Psoas muscle (tissue), 7 donors: ENCODE measurements at regions not wholly inside any gene's neighbourhood (a gene's known extent, or its start where the extent isn't known, plus 50 kb on each side); places are given as distances from the start of the nearest gene placed in this dataset.

ENCODE experiments used
- ATAC-seq, 4 donors: fragments of 200-7000 bp; cut with Tn5 transposase; one replicate each; pipeline ENCODE4 v1.9.1; 2020; ENCODE audit warnings: moderate library complexity in 3 of 4, mild to moderate bottlenecking in 2 of 4
- DNase-seq, 2 donors: peaks; one replicate each; pipeline ENCODE4 v3.0.0-alpha.2; 2020
- H3K27ac ChIP-seq: fragments of 200-600 bp; one replicate; pipeline ENCODE4 v1.8.0; 2022
- H3K27me3 ChIP-seq, 3 donors: fragments of 200-600 bp in 1 of 3; one replicate each; pipeline versions ENCODE4 v1.6.1 to v1.8.0; 2013 to 2022; ENCODE audit warnings: low read length in 2 of 3, mild to moderate bottlenecking in 2 of 3, moderate library complexity in 1 of 3; ENCODE audit not compliant: insufficient read depth in 3 of 3
- H3K36me3 ChIP-seq, 2 donors: fragments of 200-600 bp in 1 of 2; one replicate each; pipeline versions ENCODE4 v1.6.1 to v1.8.0; 2013 to 2022; ENCODE audit warnings: low read depth in 1 of 2, mild to moderate bottlenecking in 1 of 2, moderate library complexity in 1 of 2; ENCODE audit not compliant: insufficient read depth in 1 of 2
- H3K4me1 ChIP-seq: fragments of 200-600 bp; one replicate; pipeline ENCODE4 v1.8.0; 2022
- H3K4me3 ChIP-seq: fragments of 200-600 bp; one replicate; pipeline ENCODE4 v1.8.0; 2022; ENCODE audit warnings: mild to moderate bottlenecking
- H3K9me3 ChIP-seq: fragments of 200-600 bp; one replicate; pipeline ENCODE4 v1.8.0; 2022
- CTCF ChIP-seq: fragments of 200-600 bp; IDR thresholded peaks from one replicate; pipeline ENCODE4 v1.8.0; 2022; ENCODE audit warnings: antibody characterized with exemption
- WGBS, 3 donors: extraction: QIAGEN DNeasy Blood & Tissue Kit; methylation state at CpG; one replicate each; pipeline versions ENCODE4 v1.1.6 to v1.1.7; 2013; 5-methylcytosine and 5-hydroxymethylcytosine counted together
- intact Hi-C, 2 donors: fragments of 100-400 bp; cut with DNase I; formaldehyde crosslinking; loops; one replicate each; pipeline versions ENCODE4 v1.11.0 to v1.14.2; 2022
- donor health status: healthy with polysubstance abuse.
- donor health status: DM: no; HTN: no; CAD: no; lungs with moderate emphysema.
- donor health status: Bipolar disorder and iron deficiency.
- donor health status: healthy.
- donor health status: DM: yes; HTN: yes; CAD: no.
- donor health status: DM: no; HTN: no; CAD: no.
- donor health status: DM: yes; HTN: yes; CAD: no.

DNA sequence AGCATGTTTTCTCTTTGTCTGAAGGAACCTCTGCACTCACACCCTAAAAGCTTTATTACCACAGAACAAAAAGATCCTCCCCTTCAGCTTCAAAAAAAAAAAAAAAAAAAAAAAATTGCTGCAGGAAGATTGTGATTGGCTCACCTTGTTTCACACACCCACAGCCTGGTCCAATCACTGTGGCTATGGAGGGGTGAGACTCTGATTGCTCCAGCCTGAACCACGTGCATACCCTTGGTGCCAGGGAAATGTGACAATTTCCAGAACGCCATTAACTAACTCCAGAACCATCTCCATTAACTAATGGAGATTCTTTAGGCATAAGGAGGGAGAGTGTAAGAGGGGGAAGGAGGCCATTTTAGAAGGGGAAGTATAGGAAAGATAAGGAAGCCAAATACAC lies 106.5 kb upstream of the CRBN start:
- ATAC-seq (no peak), DNase-seq (no peak)
- Histone ChIP-seq H3K27ac (no peak overlapping the region), H3K4me3 (no peak overlapping the region), H3K4me1 (no peaks in the 10 kb centered on the region), H3K36me3 (no peaks in the 10 kb centered on the region), H3K27me3 (no peaks in the 10 kb centered on the region), H3K9me3 (no peaks in the 10 kb centered on the region)
- intact Hi-C loops = no loop called here
- WGBS, 3 donors = 79 to 87% (median 84%) methylated on average over 2 of the region's 2 CpGs
- no peak for TF ChIP-seq CTCF

- no peak overlapping the region for H3K4me3 ChIP-seq
- H3K27ac ChIP-seq = no peak overlapping the region
- no peak for TF ChIP-seq CTCF
- no peaks in the 10 kb centered on the region for H3K27me3 ChIP-seq
- intact Hi-C loops = no loop called here
- no peaks in the 10 kb centered on the region for H3K36me3 ChIP-seq
- no peaks in the 10 kb centered on the region for H3K9me3 ChIP-seq
- no peaks in the 10 kb centered on the region for H3K4me1 ChIP-seq
- ATAC-seq (no peak), DNase-seq (no peak)
- WGBS, 3 donors = 21 to 36% (median 25%) methylated on average over 2 of the region's 2 CpGs
Measured at GRCh38 chr3:3281024-3281423, 101.5 kb upstream of the CRBN start.

DNA sequence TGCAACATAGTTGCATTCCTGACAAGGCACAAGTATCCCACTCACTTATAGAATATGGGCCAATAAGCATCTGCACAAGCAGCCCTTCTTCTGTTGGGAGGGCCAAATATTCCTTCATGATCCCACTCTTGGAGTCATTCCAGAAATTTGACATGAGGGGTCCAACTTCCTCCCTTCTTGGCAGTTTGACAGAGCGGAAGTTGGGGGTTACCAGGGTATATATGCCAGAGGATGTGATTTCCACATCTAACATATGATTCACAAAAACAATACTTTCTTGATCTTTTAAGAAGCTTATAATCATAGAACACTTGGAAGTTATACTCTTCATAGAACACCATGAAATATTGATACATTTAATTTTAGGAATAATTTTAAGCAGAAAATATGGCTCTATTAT lies 100.9 kb upstream of the CRBN start:
- TF ChIP-seq CTCF = no peak
- Histone ChIP-seq H3K9me3 (no peaks in the 10 kb centered on the region), H3K4me1 (no peaks in the 10 kb centered on the region), H3K27me3 (no peaks in the 10 kb centered on the region), H3K4me3 (no peak overlapping the region), H3K27ac (no peak overlapping the region), H3K36me3 (no peaks in the 10 kb centered on the region)
- no peak for DNase-seq
- 36 to 56% (median 38%) methylated on average over 1 of the region's 1 CpG for WGBS, 3 donors
- no peak for ATAC-seq
- intact Hi-C loops = no loop called here

DNA sequence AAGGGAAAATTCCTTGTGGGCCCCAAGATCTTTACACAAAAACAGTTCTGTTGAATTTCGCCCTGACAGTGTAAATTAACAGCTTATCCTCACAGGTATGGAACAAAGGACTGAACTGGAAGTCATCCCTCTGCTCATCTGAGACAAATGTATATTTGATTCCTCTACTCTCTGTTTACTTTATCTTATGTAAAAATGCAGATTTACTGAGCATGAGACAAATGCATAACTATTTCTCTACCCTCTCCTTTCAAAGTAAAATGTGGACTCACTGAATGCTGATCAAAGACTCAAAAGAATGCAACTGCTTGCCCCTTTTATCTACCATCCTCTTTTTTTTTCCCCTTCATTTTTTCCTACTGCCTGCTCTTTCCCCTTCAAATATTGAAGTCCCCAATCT lies 98.6 kb upstream of the CRBN start:
- Histone ChIP-seq H3K27ac (no peak overlapping the region), H3K36me3 (no peaks in the 10 kb centered on the region), H3K27me3 (no peaks in the 10 kb centered on the region), H3K9me3 (no peaks in the 10 kb centered on the region), H3K4me3 (no peak overlapping the region), H3K4me1 (no peaks in the 10 kb centered on the region)
- ATAC-seq (no peak), DNase-seq (no peak)
- intact Hi-C loops = no loop called here
- 57 to 74% (median 64%) methylated on average over 1 of the region's 1 CpG for WGBS, 3 donors
- TF ChIP-seq CTCF = no peak

GRCh38 chr3:3276630-3277029 lies 97.1 kb upstream of the CRBN start:
- TF ChIP-seq CTCF = no peak
- no peak overlapping the region for H3K4me3 ChIP-seq
- H3K27ac ChIP-seq = no peak overlapping the region
- H3K4me1 ChIP-seq = no peaks in the 10 kb centered on the region
- WGBS, 3 donors = 81 to 88% (median 87%) methylated on average over 2 of the region's 2 CpGs
- no peaks in the 10 kb centered on the region for H3K36me3 ChIP-seq
- no peaks in the 10 kb centered on the region for H3K27me3 ChIP-seq
- intact Hi-C loops = no loop called here
- no peaks in the 10 kb centered on the region for H3K9me3 ChIP-seq
- no peak for DNase-seq
- ATAC-seq = no peak
